HG03060 (cell line): ENCODE measurements at regions not wholly inside any gene's neighbourhood (a gene's known extent, or its start where the extent isn't known, plus 50 kb on each side); places are given as distances from the start of the nearest gene placed in this dataset.
"Not testable (repeated sequence)": the region's sequence is repeated elsewhere in the genome, so short reads cannot be mapped to it uniquely, and the experiment has no call there.

Experiments used
- ATAC-seq: cut with Tn5 transposase; IDR thresholded peaks from one replicate; pipeline ENCODE4 v1.9.1; 2021; ENCODE audit warnings: low read depth, moderate number of reproducible peaks; ENCODE audit not compliant: unreplicated experiment

DNA sequence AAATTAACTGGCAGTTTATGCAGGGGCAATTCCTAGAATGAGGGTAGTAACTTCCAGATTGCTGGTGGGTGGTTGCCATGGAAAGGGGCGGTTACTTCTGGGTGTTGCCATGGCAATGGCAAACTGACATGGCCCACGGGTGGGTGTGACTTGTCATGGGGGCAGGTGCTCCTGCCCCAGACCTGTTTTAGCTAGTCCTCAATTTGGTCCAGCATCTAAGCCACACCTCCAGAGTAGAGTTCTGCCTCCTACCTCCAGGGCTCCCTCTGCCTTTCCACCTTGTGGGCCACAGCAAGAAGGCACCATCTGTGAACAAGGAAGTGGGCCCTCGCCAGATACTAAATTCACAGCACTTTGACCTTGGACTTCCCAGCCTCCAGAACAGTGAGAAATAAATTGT is 148.7 kb downstream of the TFCP2L1 start:
- ATAC-seq, result no peak

DNA sequence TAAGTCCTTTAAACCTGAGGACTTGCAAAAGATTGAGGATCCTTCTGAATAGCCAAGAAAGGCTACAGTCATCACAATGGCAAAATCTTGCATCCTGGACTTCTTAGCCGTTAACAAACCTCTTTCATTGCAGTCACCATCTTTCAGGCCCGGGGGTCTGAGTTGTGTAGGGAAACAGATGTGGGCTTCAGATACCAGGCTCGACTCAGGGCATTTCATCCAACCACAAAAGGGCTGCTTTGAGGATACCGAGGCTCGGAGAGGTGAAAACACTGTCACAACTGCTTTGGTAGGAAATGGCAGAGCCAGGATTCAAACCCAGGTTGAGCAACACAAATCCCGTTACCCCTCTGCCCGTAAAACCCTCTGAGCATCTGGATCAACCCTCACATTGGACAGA is 147.4 kb downstream of the TFCP2L1 start:
- no peak for ATAC-seq

DNA sequence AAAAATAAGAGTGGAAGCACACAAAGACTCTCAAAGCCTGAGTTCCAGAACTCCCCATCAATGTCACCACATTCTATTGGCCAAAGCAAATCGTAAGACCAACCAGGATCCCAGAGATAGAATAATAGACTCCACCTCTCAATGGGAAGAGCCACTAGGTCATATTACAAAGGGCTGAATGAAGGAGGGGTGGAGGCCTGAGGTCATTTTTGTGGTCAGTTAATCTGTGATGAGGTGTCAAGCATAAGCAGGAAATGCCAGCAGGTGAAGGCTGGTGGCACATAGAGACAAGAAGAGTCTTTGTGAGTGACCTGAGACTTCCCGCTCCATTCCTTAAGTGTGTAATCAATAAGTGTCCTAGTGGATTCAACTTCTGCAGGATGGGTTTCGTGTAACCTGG is 144.3 kb downstream of the TFCP2L1 start:
- ATAC-seq, result no peak

DNA sequence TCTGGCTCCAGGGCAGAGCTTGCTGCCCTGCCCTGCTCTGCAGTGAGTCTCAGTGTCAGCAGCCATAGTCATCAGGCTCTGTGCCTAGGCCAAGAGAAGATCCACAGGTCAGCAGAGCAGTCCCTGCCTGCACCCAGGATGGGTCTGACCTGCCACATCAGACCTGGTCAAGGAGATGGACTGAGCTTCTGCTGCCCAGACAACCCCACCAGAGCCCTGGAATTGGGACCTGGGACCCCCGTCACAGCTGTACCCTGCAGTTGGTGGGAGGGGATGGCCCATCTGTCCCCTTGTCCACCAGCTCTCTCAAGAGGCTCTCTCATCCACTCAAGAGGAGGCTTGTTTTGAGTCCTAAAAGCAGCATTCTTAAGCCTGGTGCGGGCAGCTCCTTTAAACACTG is 142.6 kb downstream of the TFCP2L1 start:
- no peak for ATAC-seq

DNA sequence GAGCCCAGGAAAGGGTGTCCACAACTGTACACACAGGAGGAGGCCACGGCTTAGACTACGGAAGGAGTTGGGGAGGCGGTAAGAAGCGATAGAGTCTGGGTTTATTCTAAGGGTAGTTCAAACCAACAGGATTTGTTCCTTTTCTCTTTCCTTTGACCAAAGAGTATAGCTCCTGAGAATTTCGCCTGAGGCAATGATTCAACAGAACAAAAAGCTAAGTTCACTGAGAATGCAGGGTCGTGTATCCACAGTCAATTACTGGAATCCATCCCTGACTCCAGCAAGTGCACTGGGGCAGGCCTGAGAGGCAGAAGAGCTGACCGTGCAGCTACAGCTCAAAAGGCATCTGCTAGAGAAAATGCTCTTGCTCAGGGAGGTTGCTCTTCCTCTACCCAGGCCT is 140.9 kb downstream of the TFCP2L1 start:
- no peak for ATAC-seq

DNA sequence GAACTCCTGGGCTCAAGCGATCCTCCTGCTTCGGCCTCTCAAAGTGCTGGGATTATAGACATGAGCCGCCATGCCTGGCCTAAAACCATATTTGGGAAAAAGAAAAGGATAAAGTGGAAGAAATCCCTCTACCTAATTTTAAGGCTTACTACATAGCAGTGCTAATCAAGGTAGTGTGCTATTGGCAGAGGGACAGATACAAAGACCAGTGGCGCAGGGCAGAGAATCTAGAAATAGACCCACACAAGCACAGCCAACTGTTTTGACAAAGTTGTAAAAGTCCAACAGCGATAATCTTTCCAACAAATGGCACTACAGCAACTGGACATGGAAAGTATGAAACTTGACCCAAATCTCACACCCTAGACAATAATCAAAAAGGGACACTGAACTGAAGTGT is 138.4 kb downstream of the TFCP2L1 start:
- no peak for ATAC-seq

DNA sequence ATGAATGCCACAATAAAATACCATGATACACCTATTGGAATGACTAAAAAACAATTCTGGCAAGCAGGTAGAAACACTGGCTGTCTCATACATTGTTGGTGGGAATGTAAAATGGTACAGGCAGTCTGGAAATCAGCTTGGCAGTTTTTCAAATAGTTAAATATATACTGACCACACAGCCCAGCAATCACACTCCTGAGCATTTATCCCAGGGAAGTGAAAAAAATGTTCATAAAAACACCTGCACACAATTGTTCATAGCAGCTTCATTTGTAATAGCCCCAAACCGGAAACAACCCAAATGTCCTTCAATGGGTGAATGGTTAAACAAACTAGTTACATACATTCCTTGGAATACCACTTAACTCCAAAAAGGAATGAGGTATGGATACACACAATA is 137.2 kb downstream of the TFCP2L1 start:
- no peak for ATAC-seq

DNA sequence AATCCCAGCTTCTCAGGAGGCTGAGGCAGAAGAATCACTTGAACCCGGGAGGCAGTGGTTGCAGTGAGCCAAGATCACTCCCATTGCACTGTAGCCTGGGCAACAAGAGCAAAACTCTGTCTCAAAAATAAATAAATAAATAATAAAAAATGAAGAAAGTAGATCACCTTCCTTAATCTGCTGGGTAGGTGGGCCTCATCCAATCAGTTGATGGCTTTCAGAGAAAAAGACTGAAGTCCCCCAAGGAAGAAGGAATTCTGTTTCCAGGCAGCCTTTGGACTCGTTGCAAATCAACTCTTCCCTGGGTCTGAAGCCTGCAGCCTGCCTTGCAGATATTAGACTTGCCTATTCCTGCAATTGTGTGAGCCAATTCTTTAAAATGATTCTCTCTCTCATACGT is 136.5 kb downstream of the TFCP2L1 start:
- no peak for ATAC-seq

DNA sequence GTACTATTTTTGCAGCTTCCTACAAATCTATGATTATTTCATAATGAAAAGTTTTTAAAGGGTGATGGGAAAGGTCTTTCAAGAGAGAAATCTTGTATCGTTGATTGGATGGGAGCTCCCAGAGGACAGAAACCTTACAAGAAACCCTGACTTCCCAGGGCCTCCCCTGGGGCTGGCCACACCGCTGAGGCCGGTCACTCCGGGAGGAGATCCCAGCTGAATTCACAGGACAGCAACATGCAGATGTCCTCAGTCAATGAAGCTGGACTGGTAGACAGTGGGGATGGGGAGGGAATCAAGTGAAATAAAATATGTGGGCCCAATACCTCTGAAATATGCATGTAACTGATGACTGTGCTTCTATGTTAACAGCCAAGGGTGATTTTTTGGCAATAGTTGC is 135.6 kb downstream of the TFCP2L1 start:
- ATAC-seq, result no peak

DNA sequence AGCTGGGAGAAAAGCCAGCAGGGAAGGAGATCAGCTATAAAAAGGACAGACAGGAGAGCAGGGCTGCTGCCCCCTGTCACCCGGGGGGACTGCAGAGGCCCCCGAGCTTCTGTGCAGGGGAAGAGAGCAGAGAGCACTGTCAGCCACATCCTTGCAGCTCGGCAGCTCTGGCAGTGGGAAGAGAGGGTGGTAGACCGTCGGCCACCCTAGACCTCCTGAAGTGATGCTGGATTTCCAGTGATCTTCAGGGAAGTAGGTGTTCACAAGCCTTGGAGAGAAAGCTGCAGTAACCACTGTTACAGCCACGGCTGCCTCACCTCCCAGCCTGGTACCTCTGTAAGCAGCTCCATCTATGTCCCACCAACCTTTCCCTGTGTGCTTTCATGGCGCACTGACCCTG is 134.9 kb downstream of the TFCP2L1 start:
- no peak for ATAC-seq

DNA sequence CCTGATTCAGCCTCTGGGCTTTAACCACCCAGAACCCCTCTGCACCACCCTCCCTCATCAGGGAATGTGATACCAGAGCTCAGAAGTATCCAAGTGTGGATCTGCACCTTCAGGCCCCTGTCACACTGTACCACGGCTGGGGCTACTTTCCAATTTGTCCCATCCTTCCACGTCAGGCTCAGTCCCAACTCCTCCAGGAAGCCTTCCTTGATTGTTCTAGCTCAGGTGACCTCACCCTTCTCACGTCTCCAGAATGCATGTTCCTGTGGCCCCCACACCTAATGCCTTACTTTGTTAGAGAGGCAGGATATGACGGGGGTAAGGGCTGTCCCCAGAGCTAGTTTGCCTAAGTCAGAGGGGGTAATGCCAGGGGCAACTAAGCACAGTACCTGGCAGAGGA is 134.3 kb downstream of the TFCP2L1 start:
- no peak for ATAC-seq

DNA sequence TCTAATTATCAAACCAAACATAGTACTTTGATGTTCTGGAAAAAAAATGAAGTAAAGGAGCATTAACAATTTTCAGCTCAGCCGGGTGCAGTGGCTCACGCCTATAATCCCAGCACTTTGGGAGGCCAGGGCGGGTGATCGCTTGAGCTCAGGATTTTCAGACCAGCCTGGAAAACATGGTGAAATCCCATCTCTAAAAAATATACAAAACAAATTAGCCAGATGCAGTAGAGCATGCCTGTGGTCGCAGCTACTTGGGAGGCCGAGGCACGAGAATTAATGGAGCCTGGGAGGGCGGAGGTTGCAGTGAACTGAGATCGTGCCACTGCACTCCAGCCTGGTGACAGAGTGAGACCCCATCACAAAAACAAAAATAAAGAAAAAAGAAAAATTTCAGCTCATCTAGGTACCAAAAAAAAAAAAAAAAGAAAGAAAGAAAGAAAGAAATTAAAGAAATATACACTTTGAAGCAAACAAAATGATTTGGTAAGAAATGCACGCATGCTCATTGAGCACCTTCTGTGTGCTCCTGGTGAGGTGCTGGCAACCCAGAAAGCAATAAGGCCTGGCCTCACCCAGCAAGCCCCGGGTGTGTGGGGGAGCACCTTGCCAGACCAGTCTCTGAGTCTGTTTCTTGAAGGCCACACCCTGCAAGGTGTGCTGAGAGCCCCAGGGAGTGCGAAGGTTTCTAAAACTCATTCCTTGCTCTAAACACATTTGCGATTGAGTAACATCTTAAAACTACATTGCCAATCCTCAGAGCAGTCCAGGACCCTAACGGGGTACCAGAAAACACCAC is 133.5 kb downstream of the TFCP2L1 start:
- no peak for ATAC-seq

DNA sequence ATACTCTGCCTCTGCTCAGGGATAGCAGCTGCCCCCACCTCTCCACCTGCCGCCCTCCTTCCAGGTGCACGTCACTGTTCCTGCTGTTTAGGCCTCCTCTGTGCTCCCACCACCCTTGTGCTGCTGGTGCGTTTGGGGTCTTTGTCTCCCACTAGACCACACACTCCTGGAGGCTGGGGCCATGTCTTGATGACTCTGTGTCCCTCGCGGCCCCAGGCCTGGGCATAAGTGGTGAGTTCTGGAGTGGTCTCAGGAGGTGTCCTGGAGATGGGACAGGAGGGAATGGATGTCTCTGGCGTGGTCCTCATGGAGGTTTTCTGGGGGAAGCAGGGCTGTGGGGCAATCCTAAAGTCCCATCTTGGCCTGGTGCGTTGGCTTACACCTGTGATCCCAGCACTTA is 132.1 kb downstream of the TFCP2L1 start:
- ATAC-seq, result no peak

DNA sequence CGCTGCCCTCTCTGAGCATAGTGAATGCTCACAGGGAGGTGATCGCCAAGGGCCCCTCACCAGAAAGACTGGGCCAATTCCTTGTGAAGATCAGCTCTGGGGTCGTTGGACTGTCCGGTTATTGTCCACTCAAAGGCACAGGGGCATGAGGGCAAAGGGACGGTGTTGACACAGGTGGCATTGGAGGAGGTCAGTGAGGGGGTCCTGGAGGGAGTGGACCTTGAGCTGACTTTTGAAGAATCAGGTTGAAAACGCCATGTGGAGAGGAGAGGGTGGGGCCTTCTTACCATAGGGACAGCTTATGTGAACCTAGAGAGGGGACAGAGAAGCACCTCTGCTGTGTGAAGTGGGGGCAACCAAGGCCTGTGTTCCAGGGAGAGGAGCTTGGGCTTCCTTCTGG is 131.5 kb downstream of the TFCP2L1 start:
- no peak for ATAC-seq

DNA sequence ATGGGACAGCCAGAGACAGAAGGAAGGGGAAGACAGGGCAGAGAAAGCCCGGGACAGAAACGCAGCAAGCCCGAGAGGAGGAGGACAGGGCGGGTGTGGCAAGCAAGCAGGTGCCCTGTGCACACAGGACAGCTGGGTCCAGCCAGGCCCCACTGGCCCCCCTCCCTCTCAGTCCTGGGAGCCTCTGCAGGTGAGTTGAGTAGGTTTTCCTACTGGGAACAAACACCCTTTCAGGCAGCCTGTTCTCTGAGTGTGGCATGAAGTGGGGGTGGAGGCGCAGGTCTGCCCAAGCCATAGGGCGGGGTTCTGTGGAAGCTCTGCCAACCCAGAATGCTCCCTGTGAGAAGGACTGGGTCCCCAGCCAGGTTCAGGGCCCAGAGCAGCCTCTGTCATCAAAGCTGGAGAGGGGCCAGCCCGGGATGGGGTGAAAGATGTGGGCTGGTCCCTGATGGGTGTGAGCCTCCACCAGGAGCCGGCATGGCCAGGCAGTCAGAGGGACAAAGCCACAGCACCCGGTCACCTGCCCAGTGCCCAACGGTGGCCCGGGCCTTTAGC is 129.4 kb downstream of the TFCP2L1 start:
- no peak for ATAC-seq

DNA sequence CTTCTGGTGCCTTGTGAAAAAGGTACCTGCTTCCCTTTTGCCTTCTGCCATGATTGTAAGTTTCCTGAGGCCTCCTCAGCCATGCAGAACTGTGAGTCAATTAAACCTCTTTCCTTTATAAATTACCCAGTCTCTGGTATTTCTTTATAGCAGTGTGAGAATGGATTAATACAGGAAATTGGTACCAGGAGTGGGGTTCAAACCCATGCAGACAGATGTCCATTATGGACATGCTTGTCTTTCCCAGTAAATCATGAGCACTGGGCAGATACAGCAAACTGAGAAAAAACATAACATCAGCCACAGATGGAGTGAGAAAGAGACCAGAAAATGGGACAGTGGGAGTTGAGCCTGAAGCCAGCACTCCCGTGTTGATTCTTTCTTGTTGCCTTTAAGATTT is 127.5 kb downstream of the TFCP2L1 start:
- ATAC-seq, result not testable (repeated sequence)

DNA sequence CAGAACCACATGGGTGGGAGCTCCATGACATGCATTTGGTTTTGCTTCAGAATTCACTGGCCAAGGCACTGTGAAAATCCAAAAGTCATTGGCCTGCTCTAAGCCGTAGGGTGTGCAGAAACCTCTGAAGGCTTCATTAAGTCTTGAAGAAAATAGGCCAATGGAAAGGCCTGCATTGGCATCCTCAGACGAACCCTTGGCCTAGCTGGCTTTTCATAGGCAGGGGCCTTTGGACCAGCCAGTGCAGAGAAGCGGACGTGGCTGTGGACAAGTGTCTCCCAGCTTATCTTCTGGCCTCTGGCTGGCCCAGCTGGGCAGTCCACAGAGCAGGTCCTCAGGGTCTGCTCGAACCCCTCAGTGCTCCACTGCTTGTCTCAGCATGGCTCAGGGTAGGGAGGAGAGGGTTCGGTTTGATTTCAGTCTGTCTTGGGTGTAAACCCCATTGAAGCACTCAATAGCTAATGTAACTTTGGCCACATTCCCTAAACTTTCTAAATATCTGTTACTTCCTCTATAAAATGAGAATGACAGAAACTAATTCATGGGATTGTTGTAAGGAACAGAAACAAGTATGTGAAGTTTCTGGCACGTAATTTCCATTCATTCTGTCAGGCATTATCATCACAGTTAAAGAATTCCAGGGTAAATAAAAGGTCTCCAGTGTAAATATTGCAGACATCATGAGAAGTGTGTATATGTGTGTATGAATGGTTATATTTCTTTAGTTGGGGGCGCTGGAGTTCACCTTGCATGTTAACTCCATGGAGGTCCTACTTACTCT is 125.5 kb downstream of the TFCP2L1 start:
- ATAC-seq, result no peak

DNA sequence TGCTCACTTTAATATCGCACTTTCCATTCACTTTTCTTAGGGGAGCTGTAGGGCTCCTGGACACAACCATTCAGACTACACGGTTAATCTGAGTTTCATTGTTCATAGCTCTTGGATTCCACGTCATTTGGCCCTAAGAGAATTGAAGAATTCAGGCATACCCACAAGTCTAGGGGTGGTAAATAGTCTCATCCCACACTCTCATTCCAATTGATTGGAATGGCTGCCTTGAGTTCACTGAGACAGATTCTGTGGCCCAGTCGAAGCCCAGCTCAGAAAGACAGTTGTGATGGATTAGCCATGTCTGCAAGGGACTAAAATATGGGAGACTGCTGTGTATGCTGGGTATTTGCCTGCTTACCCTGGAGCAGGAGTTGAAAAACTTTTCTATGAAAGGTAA is 124.6 kb downstream of the TFCP2L1 start:
- ATAC-seq, result no peak

DNA sequence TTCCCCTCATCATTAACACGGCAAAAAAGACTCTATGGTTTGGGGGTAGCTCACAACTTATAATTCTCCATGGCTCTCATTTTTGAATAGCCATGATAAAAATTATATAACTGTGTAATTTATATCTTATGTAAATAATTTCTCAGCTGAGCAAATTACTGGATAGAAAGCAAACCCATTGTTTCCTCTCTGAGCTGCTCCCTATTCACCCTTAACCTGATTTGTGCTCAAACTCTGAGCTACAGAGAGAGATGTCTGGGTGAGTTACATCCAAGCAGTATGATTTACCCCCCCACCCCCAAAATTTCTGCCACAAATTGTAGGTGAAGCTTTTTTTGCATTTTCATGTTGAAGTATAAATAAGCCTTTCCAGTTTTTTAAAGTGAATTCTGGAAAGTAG is 123.7 kb downstream of the TFCP2L1 start:
- no peak for ATAC-seq

DNA sequence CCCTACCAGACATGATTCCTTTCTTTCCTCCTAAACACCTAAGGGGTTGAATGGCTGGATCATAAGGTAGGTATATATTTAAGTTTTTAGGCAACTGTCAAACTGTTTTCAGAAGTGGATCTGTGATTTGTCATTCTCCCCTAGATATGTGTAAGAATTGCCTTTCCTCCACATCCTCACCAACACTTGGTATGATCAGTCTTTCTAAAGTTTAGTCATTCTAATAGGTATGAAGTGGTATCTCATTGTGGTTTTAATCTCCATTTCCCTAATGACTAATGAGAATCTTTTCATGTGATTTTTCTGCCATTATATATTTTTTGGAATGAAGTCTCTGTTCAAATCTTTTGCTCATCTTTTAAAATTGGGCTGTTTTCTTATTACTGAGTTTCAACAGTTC is 122.1 kb downstream of the TFCP2L1 start:
- no peak for ATAC-seq

DNA sequence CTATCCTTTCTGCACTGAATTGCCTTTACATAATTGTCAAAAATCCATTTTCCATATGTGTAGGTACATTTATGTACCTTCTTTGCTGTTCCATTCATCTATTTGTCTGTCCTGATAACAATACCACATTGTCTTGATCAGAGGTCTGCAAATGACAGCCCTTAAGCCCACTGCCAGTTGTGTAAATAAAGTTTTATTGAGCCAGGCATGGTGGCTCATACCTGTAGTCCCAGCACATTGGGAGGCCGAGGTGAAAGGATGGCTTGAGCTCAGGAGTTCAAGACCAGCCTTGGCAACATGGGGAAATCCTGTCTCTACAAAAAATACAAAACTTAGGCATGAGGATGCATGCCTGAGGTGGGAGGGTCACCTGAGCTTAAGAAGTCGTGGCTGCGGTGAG is 121.0 kb downstream of the TFCP2L1 start:
- ATAC-seq, result no peak

DNA sequence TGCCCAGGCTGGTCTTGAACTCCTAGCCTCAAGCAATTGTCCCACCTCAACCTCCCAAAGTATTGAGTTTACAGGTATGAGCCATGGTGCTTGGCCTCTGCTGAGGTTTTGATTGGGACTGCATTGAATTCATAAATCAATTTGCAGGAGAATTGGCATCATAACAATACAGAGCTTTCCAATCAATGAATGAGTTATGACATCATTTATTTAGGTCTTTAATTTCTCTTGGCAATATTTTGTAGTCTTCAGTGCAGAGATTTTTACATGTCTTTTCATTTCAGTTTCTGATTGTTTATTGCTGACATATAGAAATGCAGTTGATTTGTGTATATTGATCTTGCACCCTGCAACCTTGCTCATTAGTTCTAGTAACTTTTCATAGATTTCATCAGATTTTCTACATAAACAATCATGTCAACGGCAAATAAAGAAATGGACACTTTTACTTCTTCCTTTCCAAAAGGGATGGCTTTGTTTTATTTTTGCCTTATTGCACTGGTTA is 119.9 kb downstream of the TFCP2L1 start:
- no peak for ATAC-seq
